ENCODE measurements at regions not wholly inside any gene's neighbourhood (a gene's known extent, or its start where the extent isn't known, plus 50 kb on each side); places are given as distances from the start of the nearest gene placed in this dataset.
A peak's percentile ranks its signal among the peaks of the same experiment; 100 is the strongest.
"Not testable (repeated sequence)": the region's sequence is repeated elsewhere in the genome, so short reads cannot be mapped to it uniquely, and the experiment has no call there.

DNA sequence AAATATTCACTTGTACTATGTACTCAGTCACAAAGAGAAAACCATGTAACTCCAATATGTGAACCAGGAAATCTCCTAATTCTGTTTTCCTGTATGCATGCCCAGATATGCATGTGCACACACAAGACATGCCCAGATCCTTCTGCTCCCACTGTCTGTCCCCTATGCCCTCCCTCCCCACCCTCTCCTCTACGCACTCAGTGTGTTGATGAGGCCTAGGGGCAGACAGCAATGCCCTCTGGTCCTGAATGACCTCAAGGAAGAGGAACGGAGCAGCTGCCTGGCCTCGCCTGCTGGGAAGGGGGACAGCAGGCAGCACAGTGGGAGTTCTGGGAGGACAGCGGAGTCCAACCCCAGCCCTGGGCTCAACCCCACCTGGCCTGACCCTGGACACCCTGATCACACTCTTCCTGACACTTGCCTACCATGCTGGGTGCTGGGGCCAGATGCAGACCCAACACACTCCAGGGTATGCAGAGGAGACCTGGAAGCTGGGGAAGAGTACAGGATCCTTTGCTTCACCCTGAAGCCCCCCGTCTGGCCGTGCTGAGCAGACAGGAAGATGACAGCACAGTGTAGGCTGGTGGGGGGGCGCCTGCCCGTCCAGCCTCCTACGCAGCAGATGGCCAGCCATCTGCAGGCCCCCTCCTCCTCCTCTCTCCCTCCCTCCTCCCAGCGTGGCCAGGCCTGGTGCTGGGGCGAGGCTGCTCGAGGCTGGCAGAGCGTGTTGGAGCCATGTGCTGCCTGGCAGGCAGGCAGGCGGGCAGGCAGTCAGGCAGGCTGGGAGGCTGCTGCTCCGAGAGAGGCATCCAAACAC, 106.6 kb upstream of the NCOR2 start:
- peak; percentile 71 for DNase-seq

DNA sequence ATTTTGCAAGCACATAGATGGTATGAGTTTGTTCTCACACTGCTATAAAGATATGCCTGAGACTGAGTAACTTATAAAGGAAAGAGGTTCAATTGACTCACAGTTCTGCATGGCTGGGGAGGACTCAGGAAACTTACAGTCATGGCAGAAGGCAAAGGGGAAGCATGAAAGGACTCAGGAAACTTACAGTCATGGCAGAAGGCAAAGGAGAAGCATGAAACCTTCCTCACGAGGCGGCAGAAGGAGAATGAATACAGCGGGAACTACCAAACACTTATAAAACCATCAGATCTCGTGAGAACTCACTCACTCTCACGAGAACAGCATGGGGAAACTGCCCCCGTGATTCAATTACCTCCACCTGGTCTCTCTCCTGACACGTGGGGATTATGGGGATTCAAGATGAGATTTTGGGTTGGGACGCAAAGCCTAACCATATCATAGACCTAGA, 101.9 kb upstream of the NCOR2 start:
- not testable (repeated sequence) for DNase-seq

DNA sequence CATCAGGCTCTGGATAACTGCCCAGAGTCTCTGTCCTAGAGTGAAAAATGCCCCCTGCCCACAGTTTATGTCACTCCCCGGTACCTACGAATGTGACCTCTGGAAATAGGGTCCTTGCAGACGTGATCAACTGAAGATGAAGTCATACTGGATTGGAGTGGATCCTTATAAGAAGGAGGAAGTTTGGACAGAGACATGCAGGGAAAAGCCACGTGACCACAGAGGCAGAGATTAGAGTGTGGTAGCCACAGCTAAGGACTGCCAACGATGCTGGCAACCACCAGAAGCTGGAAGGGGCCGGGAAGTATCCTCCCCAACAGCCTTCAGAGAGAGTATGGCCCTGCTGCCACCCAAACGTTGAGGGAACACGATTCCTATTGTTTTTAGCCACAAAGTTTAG, 101.2 kb upstream of the NCOR2 start:
- DNase-seq = no peak

DNA sequence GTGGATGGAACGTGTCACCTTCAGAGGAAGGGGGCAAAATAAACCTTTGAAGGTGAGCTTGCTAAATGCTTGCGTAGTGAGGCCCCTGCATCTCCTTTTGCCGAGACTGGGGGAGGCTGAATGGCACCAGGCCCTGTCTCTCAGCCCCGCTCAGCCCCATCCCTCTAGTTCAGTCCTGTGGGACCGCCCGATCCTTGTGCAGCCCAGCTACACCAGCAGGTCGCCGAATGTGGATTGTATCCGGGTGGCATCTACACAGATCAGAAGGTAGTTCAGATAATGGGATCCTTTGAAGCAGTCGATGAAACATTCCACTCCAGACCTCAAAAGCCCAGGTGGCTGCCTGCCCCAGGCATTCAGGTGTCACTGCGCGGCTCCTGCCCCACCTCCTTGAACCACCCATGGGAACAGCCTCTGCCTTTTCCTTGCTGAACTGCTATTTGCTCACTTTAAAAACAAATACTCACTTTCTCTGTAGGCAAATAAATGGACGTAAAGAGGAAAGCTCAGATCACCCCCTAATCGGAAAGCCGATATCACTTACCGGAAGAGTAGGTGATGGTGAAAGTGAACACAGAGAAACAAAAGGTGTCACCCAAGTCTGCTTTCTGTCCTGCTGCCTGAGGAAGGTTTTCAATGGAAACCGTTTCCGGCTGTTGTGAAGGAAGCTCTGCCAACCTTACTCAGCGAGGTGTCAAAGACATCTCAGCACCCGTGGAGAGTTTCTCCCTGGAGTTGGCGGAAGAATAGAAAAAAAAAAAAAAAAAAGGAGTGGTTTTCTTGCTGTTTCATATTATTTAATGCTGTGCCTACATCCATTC, 100.3 kb upstream of the NCOR2 start:
- DNase-seq = no peak

DNA sequence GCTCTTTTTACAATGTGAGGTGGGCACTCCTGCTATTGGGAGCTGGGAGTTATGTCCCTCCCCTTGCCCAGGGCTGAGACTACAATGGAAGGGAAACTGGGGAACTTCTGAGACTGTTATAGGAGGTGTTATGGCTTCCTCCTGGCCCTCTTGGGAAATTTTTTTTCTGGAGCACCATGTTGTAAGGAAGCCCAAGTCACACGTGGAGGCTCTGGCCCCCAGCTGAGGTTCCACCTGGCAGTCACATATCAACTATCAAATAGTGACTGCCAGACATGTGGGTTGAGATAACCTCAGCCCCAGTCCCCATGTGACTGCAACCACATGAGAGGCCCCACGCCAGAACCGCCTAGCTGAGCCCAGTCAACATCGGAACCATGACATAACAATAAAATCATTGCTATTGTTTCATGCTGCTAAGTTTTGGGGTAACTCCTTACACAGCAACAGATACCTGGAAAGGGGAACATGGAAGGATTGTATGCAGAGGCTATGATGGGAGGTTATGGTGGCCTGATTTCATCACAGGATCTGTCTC, 99.4 kb upstream of the NCOR2 start:
- no peak for DNase-seq

DNA sequence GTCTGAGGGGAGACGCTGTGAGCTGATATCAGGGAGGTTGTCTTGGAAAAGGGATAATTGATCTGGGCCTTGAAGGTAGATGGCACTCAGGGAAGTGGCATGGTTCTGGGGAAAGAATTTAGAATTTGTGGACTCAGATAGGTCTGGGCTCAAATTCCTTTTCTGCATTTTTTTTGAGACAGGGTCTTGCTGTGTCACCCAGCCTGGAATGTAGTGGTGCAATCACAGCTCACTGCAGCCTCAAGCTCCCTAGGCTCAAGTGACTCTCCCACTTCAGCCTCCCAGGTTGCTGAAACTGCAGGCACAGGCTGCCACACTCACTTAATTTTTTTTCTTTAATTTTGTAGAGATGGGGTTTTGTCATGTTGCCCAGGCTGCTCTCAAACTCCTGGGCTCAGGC, 98.1 kb upstream of the NCOR2 start:
- no peak for DNase-seq

DNA sequence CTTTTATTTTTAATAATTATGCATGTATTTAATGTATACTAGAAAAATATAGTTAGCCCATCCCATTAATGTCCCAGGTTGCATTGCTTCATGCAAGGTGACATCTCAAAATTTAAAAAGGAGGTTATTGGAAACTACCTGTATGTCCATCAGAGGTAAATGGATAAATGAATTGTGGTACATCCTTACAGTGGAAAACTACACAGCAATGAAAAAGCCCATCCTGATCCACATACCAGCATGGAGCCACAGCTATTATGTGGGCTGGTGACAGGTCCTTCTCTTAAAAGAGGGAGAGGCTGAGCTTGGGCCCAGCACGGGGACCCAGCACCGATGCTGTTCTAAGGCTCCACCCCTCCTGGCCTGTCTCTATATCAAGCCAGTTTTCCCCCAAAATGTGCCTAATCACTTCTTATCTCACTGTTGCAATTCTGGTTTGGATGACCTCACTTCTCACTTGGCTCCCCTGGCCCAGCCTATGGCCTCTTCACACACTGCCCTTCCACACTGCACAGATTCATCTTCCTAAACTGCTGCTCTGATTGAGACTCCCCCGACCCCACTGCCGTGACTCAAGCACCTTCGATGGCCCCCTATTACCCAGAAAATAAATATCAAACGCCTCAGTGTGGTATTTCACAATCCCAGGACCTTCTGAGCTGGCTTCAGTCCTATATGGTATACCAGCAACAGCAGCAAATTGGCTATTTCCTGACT, 97.1 kb upstream of the NCOR2 start:
- no peak for DNase-seq

DNA sequence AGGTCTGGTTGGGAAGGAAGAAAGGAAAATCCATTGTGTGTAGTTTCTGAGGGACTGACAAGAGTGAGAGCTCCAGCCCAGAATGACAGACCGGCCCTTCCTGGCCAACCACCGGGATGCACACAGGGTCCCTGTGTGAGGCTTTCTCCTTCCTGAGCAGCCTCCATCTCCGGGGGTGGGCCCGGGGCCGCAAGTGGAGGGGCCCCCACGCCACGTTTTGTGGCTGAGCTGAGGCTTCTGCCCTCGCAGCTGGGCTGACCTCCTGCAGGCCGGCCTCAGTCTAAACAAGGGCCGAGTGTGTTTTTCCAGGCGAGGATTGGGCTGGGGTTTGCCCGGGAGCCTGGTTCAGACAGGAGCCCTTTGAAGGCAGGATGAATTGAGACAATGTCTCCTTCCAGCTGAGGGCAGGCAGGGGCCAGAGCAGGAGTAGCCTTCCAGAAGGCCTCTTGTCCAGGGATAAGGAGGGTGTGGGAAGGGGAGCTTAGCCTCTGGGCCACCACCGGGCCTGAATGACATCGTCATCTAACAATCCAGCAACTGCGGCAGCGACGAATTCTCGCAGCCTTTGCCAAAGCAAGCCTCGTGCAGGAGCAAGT, 96.5 kb upstream of the NCOR2 start:
- no peak for DNase-seq

DNA sequence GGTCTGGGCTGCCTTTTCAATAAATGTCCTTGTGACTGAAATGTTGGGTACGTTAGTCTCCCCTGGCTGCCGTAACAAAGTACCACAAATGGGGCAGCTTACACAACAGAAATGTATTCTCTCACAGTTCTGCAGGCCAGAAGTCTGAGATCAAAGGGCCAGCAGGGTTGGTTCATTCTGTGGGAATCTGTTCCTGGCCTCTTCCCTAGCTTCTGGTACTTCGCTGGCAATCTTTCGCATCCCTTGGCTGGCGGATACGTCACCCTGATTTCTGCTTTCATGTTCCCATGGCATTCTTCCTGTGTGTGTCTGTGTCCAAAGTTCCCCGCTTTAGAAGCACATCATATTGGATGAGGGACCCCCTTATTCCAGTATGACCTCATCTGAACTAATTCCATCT, 95.8 kb upstream of the NCOR2 start:
- DNase-seq = no peak

DNA sequence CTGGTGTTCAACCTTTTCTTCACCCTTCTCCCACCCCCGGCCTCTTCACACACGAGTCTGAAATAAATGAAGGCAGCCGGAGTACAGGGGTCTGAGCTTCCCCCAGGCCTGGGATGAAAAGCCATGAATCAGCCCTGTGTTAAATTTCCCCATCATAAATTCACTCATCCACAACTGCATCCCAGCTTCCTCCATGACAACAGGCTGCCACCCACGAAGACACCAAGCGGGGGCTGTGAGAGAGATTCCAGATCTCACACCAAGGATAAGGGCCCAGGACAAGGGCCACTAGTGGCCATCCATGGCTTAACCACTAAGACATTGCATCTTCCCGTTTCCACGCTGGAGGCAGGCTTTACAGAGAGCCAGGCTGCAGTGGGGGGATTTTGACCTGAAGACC, 93.9 kb upstream of the NCOR2 start:
- no peak for DNase-seq

DNA sequence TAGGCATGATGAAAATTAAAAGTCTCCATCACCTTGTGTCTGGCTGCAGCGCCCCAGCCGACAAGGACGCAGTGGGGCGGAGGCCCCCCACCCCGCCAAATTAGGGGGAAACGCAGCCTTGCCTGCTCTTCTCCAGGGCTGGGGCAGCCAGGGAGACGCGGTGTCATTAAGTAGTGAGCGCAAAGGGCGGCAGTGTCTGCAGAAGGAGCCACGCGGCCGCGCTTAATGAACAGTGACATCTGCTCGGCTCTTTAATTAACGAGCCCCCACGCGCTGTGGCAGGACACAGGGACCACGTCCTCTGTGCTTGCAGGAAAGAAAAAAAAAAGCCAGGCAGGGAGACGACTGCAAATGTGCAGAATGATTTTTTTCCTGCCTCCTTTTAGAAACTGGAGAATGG, 93.4 kb upstream of the NCOR2 start:
- no peak for DNase-seq

DNA sequence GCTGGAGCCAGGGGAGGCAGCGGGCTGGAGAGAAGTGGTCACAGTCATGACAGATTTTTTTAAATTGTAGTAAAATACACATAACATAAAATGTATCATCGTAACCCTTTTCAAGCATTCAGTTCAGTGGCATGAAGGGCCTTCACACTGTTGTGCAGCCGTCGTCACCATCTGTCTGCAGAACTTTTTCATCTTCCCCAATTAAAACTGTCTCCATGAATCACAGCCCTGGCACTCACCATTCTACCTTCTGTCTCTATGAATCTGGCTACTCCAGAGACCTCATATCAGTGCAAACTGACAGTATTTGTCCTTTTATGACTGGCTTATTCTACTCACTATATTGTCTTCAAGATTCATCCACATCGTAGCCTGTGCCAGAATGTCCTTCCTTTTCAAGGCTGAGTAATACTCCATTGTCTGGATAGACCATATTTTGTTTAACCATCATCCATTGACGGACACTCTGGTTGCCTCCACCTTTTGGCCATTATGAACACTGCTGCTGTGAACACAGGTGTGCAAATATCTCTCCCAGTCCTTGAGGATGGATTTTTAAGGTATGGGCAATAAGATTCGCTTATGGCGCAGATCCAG, 91.5 kb upstream of the NCOR2 start:
- no peak for DNase-seq

DNA sequence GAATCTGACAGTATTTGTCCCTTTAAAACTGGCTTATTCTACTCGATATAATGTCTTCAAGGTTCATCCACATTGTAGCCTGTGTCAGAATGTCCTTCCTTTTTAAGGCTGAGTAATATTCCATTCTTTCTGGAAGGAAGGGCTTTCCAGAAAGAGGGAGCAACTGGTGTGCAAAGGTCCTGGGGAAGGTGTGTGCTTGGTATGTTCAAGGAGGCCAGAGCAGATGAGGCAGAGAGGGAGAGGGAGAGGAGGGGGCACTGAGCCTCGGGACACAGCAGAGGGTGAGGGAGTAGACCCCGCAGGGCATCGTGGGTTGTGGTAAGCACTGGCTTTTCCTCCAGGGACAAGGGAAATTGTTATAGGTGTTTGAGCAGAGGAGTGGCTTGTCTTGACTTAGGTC, 90.9 kb upstream of the NCOR2 start:
- DNase-seq = no peak

DNA sequence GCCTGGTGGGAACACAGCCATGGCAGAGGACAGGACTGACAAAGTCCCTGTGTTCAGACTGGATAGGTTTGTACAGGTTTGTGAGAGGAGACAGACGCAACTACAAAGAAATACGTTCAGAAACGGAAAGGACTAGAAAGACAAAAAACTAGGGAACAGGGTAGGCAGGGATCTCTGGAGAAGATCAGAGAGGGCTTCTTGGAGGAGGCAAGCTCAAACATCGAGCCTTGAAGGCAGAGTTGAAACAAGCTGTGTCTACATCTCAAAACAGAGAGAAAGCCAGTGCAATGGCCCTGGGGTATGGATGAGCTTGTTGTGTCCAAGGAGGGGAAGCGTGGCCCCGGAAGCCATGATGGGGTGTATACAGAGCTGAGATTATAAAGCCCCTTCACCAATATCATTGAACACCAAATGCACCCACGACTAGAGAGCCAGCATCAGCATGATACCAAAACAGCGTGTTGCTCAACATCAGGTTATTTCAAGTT, 89.6 kb upstream of the NCOR2 start:
- no peak for DNase-seq

DNA sequence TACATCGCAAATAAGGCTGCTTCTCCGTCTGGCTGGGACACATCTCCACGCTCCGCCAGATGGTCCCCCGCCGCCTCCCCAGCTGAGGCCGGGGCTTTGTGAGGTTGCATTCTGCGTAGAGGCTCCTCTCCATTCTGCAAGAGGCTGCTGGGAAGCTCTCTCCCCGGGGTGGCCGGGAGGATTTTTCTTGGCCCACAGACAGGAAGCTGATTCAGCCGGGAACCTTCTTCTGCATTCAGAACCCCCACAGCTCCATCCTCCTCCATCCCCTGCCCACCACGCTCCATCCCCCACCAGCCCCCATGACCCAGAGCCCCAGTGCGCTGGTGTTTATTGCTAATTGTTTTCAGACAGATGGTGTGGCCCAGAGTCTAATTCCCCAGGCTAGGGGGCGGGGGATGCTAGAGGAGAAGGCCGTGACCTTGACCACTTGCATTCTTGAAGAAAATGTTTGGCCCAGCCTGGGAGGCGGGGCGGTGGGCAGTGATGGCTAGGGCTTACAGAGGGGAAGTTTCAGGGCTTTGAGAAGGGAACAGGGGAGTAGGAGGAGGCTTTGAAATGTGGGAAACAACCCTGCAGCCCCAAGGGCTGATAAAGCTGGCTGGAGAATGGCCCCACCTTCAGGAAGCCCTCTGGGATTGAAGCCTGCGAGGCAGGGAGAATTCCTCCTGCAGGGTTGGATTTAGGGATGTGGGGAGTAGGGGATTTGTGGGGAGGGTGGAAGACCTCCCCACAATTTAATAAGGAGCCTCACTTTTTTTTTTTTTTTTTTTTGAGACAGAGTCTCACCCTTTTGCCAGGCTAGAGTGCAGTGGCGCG, 88.5 kb upstream of the NCOR2 start:
- DNase-seq = peak; percentile 96

DNA sequence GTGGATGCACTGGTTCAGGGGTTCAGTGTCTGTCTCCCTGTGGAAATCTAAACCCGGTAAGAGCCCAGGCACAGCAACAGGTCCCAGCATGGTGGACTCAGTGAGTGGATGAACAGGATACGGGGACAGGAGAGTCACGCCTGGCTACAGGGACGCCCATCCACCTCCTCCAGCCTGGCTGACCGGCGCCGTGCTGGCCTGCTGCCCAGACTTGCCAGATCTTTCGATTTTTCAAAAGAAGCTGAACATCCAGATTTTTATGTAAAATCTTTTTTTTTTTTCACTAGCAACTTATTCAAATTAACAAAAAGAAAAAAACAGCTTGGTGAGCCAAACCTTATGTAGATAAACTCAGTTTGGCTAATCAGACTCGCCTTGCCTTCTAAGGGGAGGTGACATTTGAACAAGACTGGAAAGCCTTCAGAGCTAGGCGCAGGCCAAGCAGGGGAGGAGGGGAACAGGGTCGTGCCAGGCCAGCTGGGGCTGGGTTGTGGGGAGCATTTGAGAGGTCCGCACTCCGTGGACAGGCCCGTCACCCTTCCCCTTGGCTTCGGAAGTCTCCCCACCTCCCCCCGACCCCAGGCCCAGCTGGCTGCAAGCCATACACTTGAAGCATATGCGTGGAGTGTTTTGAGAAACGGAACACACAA, 87.8 kb upstream of the NCOR2 start:
- peak; percentile 71 for DNase-seq

DNA sequence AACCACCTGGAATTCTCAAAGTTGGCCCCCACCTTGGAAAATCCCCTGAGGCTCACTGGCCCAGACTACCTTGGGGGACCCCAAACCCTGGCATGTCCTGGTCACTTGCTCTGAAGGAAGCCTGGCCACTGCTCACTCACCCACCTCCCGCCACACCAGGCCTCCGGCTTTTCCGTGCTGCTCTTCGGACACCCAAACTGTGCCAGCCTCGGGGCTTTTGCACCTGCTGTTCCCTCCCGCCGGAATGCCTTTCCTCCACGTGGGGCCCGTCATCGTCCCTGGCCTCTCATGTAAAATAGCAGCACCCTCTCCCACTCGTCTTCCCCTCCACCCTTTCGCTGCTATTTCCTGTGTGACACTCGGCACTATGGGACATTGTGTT, 87.2 kb upstream of the NCOR2 start:
- DNase-seq = no peak

DNA sequence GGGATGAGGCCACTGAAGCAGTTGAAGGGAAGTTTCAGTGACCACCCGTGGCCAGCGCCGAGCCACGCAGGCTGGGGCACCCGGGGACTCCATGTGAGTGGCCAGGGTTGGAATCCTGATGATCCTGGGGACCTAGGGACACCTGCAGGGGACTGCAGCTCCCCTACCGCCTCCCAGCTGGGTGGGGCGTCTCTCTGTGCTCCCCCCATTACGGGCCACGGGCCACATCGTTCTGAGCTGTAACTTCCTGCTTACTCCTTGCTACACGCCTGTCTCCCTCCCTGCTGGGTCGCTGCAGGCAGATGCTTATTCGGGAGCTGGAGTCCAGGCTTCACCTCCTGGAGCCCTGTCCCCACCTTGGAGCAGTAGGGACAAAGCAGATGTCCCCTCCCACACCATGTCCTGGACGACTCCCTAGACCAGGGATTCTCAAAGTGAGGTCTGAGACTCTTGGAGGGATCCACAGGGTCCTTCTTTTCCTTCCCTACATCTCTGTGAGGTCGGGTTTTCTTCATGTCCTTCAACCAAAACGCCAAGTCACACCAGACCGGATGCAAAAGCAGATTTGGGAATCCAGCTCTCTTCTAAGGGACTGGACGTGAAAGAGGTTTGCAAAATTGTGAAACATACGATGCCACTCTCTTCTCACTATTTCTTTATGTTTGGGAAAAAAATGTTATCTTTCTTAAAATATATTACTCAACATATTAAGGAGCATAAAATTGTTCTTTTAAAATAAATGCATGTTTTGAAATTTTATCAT, 85.9 kb upstream of the NCOR2 start:
- no peak for DNase-seq

DNA sequence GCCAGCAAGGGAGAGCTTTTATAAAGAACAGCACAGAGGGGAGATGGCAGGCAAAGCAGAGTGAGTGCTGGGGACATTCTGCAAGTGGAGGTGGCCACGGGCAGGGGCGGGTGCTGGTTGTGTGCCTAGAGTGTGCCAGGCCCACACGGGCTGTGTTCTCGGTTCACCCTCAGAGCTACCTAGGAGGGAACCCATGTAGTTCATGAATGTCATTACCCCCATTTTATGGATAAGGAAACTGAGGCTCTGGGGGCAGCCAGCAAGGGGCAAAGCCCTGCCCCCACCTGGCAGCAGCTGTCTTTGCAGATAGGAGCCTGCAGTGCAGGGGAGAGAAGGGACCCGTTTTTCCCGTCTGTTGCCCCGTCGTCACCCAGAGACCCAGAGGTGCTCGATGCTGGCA, 85.2 kb upstream of the NCOR2 start:
- no peak for DNase-seq
